Lower leg skin (tissue), 3 donors: ENCODE measurements at regions not wholly inside any gene's neighbourhood (a gene's known extent, or its start where the extent isn't known, plus 50 kb on each side); places are given as distances from the start of the nearest gene placed in this dataset.

ENCODE experiments used
- CTCF ChIP-seq, 3 donors: fragments of 450-650 bp; IDR thresholded peaks; one replicate each; pipeline ENCODE4 v1.5.1; 2016; ENCODE audit warnings: antibody characterized with exemption in 3 of 3, mild to moderate bottlenecking in 3 of 3, moderate library complexity in 2 of 3
- POLR2A ChIP-seq, 2 donors: fragments of 450-650 bp; IDR thresholded peaks; one replicate each; pipeline ENCODE4 v1.6.1; 2016 to 2017; ENCODE audit warnings: antibody characterized with exemption in 2 of 2, mild to moderate bottlenecking in 1 of 2, moderate library complexity in 1 of 2

GRCh38 chr10:108601851-108602250, 1321.5 kb downstream of the XPNPEP1 start:
- TF ChIP-seq POLR2A (IDR thresholded peaks at IDR 0.05) (no peak), CTCF (IDR thresholded peaks at IDR 0.05) (no peak)
